GM19455 (cell line): ENCODE measurements at regions not wholly inside any gene's neighbourhood (a gene's known extent, or its start where the extent isn't known, plus 50 kb on each side); places are given as distances from the start of the nearest gene placed in this dataset.
A peak's percentile ranks its signal among the peaks of the same experiment; 100 is the strongest.

ENCODE experiments used
- ATAC-seq: cut with Tn5 transposase; IDR thresholded peaks from one replicate; pipeline ENCODE4 v1.9.1; 2021; ENCODE audit not compliant: unreplicated experiment

DNA sequence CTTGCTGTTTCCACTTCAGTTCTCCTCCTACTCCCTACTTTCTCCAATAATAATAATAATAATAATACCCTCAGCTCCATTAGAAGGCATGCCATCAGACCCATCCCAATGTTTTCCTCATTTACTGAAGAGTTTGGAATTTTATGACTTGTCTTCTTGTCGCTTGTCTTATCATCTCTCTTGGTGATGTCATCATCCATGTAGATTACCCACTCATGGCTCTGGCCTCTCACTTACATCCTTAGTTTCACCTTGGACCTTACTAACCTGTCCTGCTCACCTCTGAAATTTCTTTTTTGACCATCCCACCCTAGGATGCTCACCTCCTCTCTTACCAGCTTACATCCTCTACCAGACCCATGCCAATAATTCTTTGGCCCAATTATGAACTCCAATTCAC, 329.3 kb downstream of the ACTL7B start:
- ATAC-seq = no peak

DNA sequence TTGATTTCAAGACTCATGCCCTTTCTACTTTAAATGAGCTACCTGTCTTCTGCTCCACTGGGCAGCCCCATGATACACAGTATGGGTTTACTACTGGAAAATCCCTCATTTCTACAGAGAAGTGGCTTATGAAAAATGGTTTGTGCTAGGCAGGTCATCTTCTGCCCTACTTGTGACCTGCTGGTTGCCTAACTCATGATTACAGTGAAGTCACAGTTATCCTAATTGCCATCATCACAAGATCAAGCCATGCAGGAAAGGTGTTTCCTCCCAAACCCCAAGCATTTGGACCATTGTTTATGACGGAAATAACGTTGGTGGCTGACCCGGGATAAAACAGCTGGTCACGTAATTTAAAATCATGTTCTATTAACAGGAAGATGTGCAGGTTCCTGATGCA, 330.6 kb downstream of the ACTL7B start:
- no peak for ATAC-seq

DNA sequence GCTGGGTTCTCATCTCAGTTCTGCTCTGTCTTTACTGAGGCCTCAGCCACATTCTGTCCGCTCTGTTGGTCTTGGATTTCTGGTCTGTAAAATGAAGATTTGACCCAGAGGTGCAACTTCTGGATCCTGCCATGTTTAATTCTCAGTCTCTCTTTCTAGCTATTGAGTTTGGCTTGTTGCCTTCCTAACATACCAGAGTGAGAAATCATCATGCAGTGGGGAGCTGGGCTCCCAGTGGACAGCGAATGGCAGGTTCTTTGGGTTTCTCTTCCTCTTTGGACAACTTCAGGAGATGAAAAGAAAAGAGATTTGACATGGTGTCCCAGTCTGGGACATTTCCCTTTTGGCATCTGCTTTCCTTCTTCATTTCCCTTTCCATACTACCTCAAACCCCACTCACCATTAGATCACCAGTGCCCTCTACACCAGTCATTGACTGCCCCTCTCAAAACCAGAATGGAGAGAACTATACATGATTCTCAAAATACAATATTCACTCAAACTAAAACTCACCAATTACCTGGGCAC, 334.7 kb downstream of the ACTL7B start:
- no peak for ATAC-seq

DNA sequence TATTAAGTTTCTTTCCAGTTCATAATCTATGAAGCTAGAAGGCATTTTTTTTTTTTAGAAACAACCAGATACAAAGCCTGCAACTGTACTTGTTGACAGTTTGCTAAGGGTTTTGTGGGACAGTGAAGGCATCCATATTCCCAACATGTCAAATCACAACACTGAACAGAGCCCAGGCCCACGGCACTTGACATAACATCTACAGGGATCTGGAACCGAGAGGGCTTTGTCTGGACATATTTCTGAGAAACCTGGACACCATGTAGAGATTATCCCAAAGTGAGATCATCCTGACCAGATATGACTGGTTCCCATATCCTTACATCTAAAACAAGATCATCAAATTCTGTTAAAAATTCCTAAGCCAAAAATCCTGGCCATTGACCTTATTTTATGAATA, 336.3 kb downstream of the ACTL7B start:
- no peak for ATAC-seq

DNA sequence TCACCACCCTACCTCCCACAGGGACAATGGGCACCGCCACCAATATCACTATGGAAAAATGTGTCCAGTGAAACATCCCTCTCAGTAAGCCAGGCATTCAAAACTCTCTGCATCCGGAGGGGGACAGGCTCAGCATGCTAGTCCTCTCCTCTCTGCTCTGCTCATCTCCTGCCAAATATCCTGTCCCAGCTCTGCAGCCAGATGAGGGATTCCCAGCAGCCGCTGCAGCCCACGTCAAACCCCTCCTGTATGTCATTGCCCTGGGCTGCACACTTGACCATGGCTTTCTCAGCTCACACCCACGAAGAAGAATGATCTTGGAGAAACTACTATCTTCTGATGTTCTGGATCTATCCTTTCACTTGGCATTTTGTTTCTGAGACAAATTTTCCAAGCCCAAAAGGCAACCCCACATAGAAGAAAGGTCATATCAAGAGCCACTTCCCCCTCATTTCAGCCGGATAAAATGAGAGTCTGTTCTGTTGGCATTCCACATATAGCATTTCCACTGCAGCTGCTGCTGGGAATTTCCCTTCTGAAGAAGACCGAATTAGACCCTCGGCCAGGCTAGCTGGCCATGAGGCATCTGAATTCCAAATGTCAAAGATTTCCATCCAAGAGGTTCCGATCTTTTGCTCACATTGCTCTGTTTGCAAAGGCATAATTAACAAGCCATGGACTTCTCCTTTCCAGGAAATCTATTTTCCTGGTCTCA, 338.0 kb downstream of the ACTL7B start:
- no peak for ATAC-seq

DNA sequence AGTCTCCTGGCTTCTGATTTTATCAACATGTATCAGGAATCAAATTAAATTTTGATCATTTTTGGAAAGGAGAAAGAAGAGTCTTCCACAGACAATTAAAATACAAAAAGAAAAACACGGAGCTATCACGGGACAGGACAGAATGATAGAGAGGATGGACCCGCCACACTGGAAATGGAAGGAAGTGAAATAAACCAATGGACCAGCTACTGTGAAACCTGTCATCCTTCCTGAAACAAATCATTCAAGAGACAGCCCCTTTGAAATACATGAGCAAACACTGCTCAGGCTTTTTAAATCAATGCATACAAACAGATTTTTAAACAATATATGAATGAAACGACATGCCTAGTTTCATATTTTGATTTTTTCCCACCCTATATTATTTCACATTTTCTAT, 339.4 kb downstream of the ACTL7B start:
- ATAC-seq = no peak

DNA sequence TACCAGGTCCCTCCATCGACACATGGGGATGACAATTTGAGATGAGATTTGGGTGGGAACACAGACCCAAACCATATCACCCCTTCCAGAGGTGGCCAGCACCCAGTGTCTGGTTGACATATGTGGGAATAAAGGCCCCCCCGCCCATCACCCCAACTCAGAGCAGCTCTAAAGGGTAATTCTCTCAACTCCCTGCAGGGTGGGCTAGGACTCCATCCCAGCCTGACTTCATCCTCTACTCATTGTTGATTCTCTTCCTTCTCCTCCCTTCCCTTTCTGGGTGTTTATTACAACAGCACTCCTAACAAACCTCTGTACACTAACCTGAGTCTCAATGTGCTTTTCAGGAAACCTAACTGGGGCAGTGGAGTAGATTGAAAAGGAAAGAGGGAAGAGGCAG, 339.9 kb downstream of the ACTL7B start:
- no peak for ATAC-seq

DNA sequence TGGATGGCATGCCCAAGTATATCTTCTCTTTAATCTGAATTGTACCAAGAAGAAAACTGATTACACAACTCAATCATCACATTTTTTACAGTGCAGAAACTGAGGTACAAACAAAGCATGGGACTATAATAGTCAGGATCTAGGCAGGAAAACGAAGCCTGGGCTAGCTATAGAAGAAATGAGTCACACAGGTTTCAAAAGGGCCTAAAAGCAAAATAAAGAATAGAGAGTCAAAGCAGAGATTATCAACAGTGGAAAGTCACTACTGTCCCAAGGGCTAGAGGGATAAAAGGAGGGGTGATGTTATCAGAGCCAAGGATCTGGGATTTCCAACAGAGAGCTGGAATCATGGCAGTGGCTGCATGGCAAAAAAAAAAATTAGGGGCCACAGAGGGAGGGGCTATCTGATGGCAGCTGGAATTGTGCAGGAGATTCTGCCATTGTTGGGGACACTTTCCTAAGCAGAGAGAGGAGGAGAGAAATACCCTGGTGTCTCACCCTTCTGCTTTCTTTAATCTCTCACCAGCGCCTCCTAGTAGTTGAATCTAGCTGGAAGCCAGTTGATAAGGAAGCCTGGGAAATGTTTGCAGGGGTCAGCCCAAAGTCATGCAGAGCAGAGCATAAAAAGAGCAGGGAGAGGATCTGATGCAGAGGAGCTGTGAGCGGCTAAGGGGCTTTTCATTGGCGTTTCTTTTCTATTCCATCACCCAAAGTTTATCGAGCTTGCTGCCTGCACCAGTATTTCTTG, 343.2 kb downstream of the ACTL7B start:
- ATAC-seq = no peak

DNA sequence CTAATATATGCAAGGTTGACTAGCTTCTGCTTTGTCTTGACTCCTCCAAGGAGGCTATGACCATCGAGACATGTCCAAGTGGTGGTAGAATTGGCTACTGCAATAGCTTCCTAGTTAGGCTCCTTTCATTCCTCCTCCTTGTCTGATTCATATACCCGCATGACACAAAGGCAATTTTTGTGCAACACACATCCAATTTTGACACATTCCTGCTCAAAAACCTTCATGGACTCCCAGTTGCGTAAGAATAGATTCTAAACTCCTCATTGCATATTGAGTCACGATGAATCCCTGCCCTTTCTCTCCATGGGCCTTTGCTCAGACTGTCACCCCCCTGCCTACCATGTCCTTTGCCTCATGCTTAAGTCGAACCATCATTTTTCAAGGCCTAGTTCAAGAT, 344.5 kb downstream of the ACTL7B start:
- no peak for ATAC-seq

DNA sequence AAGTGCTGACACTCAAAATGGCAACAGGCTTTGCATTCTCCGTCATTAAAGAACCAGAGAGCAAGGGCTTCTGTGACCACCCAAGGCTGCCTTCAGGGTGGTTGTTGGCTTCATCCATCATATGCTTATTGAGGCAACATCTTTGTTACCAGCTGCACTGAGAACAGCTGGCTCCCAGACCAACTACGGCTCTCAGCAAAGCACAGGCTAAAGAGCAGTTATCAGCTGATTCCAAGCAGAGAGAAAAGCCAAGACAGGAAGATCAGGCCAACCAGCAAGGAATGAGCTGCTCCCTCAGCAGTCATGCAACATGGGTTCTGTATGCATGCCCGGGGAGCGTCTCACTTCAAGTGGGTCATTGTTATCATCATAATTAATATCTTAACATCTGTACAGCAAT, 358.9 kb downstream of the ACTL7B start:
- no peak for ATAC-seq

DNA sequence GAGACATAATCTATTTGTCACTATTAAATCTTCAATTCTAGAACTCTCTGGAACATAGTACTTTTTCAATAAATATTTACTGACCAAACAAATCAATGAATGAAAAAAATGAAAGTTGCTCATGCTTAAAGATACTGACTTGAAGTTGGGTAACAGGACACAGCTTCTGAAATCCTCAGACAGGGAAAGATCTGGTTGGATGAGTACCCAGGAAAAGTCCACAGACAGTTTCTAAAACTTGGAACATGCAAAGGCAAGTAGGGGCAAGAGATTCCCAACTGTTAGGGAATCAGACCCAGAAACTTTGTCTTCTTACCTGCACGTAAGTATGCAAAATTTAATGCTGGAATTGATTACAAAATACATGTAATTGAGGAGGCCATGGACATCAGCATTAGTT, 366.2 kb downstream of the ACTL7B start:
- ATAC-seq = no peak

DNA sequence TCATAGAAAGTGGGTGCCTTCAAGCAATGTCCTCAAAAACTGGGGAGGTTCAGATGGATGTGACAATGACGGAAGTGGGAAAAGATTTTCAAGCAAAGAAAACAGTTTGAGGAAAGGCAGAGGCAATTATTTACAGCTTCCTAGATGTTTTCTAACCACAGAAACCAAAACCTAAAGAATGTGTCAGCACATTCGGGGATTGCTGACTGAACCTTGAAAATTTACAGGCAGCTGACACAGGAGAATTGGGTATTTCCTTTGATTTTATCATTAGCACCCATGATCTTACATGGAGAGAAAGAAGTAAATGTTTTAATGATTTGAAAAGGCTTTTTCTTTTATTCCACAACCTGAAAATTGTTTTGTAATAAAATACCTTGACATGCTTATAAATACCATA, 369.0 kb downstream of the ACTL7B start:
- ATAC-seq = no peak

DNA sequence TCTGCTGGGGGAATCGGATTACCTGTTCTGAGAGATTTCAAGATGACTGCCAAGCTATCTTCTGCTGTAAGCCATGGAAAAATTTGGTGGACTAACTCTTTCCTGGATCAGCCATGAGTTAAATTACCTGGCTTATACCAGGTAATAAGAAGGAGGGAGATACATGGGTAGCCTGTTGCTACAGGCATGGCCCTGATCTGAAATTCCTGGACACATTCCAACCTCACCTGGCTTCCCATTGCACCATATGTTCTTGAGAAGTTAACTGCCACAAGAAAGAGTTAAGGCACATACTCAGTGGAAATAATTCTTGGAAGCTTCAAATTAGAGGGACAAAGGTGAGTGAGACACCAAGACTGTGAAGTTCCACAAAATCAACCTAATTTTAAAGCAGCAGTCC, 371.3 kb downstream of the ACTL7B start:
- no peak for ATAC-seq

DNA sequence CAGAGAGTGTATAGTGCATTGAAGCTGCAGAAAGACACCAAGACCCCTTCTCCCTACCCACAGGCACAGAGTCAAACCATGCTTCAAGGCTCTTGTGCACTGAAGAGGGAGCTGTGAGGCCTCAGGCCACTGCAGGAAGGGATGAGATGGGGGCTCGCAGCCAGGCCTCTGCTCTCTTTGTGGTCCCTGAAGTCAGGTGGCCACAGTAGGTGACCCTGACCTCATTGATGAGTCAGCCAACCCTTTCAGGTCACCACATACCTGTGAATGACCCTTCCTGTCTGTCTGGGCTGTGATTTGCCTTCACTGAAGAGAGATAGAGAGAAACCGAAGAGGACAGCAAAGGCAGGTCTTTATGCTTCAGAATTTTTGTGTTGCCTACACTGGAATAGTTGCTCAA, 372.1 kb downstream of the ACTL7B start:
- ATAC-seq = no peak

DNA sequence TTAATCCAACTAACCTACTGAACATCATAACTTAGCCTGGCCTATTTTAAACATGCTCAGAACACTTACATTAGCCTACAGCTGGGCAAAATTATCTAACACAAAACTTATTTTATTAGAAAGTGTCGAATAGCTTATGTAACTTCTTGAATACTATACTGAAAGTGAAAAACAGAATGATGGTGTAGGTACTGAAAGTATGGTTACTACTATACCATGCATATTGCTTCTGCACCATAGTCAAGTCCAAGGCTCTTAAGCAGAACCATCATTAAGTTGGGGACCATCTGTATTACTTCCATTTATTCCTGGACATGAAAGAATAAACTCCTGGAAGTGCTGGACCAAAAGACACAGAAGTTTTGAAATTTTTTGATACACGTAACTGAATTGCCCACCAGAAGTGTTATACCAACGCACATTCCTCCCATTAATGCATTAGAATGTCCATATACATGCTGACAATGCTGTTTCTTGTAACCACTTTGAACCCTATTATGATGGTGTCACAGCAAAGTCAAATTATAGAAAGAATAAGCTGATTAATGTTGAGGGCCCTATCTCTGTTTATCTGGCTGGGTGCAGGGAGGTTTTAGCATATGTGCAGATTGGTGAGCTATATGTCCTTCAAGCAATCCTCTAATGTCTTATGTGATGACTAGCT, 375.7 kb downstream of the ACTL7B start:
- no peak for ATAC-seq

DNA sequence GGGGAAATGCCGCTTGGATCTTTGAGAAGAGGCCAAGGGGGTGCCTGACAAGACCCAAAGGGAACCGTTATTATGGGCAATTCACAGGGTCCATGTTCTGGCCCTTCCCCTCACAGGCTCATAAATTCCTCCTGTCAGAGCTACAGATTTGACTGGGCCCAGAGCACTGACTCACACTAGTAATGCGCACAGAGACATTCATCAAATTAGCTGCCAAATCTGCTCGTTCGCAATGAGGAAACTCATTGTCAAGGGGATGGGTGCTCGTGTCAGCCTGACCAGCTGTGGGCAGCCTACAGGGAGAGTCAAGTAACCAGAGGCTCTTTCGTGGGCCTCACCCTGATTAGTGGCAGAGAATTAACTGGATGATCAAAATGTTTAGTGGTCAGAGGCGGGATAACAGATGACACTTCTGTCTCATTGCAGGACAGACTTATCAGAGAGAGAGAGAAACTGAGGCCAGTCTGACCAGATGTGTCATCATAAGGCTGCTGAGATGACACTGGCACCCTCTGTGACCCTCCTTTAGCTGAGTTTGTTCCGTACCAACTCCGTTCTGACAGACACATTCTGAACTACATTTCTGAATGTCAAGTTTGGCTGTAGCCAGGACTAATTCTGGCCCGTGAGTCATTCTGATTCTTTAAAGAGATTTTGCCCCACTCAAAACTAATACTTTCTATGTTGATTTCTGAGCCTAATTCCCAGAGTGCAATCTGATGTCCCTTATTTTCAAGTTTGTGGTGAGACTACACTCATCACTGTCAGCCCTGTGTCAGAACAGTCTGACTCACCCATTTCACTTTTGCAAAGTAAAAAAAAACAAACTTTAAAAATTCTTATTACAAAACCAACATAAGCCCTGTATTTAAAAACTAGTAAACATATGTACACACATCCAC, 377.1 kb downstream of the ACTL7B start:
- ATAC-seq = peak; percentile 88

DNA sequence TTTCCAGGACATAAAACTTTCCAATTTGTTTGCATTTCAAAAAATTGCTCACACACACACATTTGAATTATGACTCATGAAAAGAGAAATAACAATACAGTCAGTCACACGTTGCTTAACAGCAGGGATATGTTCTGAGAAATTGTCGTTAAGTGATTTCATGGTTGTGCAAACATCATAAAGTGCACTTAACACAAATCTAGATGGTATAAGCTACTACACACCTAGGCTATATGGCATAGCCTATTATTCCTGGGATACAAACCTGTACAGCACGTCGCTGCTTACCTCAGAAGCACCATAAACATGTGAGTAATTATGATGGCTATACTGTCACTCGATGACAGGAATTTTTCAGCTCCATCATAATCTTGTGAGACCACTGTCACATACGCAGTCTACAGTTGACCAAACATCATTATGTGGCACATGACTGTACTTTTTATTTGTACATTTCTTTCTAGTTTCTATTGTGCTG, 378.2 kb downstream of the ACTL7B start:
- ATAC-seq = no peak

DNA sequence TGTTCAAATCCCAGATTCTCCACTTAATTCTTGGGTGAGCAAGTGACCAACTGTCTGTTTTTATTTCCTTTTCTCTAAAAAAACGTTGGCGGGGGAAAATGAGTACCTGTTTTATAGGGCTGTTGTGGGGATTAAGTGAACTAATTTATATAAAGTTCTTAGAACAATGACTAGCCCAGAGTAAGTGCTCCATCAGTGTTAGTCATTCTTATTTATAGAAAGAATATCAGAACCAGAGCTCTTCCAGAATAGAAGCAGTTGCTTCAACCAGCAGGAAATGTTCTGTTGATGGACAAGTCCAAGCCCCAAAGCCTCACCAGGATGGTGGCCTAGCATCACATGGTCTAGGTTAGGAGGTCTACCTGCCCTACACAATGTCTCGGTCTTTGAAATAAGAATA, 379.2 kb downstream of the ACTL7B start:
- ATAC-seq = no peak

DNA sequence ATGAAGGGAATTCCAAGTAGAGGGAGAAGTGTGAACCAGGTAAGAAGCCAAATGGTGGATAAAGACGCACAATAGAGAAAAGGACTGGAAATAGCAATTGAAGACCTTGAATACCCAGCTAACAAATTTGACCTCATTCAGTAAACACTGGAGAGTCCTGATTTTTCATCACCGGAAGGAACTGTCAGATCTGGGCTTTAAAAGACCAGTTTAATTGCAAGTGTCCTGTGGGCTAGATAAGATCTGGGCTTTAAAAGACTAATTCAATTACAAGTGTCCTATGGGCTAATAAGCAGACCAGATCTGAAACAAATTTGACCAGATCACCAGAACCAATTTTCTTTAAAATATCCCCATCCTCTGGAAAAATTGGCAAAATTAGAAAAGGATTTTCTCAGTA, 380.0 kb downstream of the ACTL7B start:
- ATAC-seq = no peak

DNA sequence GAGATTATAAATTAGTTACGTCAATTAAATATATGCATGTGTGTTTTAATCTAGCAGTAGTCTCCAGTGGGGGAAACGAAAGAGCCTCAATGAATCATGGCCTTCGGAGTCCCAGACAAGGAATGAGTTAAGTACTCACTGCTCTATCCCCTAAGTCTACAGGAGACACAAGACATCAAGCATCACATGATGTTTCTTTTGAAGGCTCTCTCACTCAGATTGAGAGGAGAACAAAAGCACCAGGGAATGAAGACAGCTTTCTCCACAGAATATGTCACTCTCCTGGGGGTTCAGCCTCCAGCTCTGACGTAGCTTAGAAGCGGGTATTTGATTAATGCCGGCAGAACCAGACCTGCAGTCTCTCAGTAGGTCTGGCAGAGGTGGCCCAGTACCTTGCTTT, 381.4 kb downstream of the ACTL7B start:
- ATAC-seq = no peak
